DMS53 treated with DMSO at 0.1 percent for 48 hours (cell line): ENCODE measurements at regions not wholly inside any gene's neighbourhood (a gene's known extent, or its start where the extent isn't known, plus 50 kb on each side); places are given as distances from the start of the nearest gene placed in this dataset.

Experiments
- DNase-seq: peaks from one replicate; lab custom pipeline; 2025; ENCODE audit not compliant: unreplicated experiment; lab: John Stamatoyannopoulos, UW

GRCh38 chr7:131098527-131098926 is 229.1 kb upstream of the MKLN1 start:
- no peak for DNase-seq

- DNase-seq, result no peak
Observed at GRCh38 chr7:131100357-131101054, 227.2 kb upstream of the MKLN1 start.

GRCh38 chr7:131103997-131104396 is 223.7 kb upstream of the MKLN1 start:
- no peak for DNase-seq

GRCh38 chr7:131104596-131105293 is 222.9 kb upstream of the MKLN1 start:
- no peak for DNase-seq

GRCh38 chr7:131105294-131105798 is 222.3 kb upstream of the MKLN1 start:
- DNase-seq, result peak; percentile 46

GRCh38 chr7:131105799-131106680 is 221.6 kb upstream of the MKLN1 start:
- peak; percentile 67 for DNase-seq

GRCh38 chr7:131106681-131107336 is 220.9 kb upstream of the MKLN1 start:
- peak; percentile 64 for DNase-seq

GRCh38 chr7:131107337-131108211 is 220.1 kb upstream of the MKLN1 start:
- peak; percentile 83 for DNase-seq

- no peak for DNase-seq
Observed at GRCh38 chr7:131108212-131108940, 219.3 kb upstream of the MKLN1 start.

GRCh38 chr7:131109011-131109758 is 218.5 kb upstream of the MKLN1 start:
- DNase-seq, result peak; percentile 44

- peak; percentile 72 for DNase-seq
Observed at GRCh38 chr7:131109759-131110296, 217.8 kb upstream of the MKLN1 start.

GRCh38 chr7:131110297-131111080 is 217.2 kb upstream of the MKLN1 start:
- peak; percentile 69 for DNase-seq

- DNase-seq, result peak; percentile 65
Observed at GRCh38 chr7:131111081-131111576, 216.5 kb upstream of the MKLN1 start.

GRCh38 chr7:131111792-131112191 is 215.9 kb upstream of the MKLN1 start:
- no peak for DNase-seq

GRCh38 chr7:131112431-131112830 is 215.2 kb upstream of the MKLN1 start:
- no peak for DNase-seq

GRCh38 chr7:131115340-131115739 is 212.3 kb upstream of the MKLN1 start:
- DNase-seq, result no peak

- no peak for DNase-seq
Observed at GRCh38 chr7:131117439-131117838, 210.2 kb upstream of the MKLN1 start.
